Right lung (tissue), 2 donors: ENCODE measurements at regions not wholly inside any gene's neighbourhood (a gene's known extent, or its start where the extent isn't known, plus 50 kb on each side); places are given as distances from the start of the nearest gene placed in this dataset.

ENCODE experiments used
- DNase-seq, 2 donors: peaks; one replicate each; pipeline ENCODE4 v3.0.0-alpha.2; 2013

DNA sequence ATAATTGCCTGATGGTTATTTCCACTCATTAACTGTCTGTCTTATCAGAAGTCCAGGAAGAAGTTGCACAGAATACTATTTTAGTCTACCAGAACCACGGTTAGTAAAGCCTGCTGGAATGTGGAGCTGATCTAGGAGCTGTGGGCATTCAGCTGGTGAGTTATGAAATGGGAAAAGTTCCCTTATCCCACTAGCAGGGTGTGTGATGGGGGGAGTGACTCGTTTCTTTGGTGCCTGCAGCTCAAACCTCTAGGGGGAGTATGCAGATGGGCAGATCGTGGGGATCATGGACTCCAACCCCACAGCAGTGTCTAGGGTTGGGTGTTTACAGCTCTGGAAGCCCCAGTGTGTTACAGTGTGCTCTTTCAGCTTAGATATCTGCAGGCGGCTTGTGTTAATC is 305.7 kb upstream of the BOD1L1 start:
- no peak for DNase-seq

DNA sequence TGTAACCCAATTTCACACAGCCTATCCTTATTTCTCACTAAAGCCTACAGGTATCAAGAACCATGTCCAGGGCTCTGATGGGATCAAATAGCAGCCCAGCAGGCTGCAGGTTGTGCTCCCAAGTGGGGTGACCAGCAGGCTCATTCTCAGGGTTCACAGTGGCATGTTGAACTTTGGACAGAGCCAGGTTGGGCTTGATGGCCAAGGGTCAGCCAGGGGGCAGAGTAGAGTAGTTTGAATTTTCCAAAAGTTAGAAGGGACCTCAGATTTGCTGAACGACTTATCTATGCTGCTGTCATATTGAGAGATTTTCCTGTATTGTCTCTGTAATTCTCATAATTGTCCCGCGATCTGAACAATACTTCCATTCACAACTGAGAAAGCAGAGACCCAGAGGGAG is 310.8 kb upstream of the BOD1L1 start:
- DNase-seq: no peak

DNA sequence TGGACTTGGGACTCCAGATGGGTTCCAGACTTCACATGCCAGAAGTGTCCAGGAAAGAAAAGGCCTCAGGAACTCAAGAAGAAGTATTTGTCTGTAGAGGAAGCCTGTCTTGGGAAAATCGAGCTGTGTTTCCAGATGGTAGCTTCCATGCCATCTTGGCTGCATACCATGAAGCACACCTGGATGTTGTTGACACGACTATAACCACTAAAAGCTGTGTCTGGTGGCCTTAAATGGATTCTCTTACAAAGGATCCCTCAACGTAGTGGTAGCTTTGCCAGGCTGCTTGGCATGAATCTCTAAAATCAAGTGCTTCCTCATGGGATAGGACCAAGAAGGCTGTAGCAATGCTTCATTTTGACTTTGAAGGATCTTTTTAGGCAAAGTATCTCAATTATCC is 313.4 kb upstream of the BOD1L1 start:
- no peak for DNase-seq

DNA sequence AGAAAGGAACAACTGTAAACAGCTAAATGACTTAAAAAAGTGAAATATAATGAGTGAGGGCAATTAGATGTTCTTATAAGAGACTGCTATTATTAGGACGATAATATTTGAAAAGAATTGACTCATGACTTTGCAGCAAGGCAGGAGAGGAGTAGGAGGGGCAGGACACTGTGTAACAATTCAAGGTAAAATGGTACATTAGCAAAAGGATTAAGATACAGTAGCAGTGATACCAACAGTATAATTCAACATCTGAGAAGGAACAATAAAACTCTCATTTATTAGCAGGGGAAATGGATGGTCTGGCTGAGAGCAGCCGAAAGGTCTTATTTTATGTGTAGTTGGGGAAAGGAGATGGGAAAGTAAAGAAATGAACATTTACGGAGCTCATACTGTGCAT is 315.5 kb upstream of the BOD1L1 start:
- no peak for DNase-seq

DNA sequence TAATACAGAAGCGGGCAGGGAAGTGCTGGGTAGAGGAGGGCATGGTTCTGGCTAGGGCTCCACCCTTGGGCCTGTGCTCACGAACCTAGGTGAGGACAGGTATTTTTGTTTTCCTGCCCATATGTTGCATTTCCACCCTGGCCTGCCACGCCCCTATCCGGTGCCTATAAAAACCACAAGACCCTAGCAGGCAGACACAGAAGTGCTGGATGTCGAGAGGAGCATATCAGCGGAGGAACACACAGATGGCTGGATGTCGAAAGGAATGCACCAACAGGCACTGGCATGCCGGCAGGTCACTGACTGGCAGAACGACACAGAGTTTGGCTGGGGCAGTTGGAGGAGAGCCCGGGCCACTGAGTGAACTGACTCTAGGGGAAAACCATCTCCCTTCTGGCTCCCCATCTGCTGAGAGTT is 316.6 kb upstream of the BOD1L1 start:
- no peak for DNase-seq

DNA sequence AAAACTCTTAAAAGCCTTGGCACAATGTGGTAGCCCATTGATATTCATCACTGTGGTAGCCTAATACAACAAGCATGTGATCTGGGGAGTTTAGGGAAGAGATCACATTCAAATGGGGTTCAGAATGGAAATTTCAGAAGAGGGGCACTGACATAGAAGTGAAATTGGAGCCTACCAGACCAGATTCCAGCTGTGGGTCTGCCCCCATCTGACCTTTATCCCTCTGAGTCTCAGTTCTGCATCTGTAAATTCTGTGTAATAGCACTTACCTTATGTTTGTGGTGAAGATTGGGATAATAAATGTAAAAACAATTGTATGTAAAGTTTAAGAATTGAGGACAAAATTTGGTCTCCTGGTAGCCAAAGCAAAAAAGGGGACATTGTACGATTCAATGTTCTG is 320.4 kb upstream of the BOD1L1 start:
- no peak for DNase-seq

DNA sequence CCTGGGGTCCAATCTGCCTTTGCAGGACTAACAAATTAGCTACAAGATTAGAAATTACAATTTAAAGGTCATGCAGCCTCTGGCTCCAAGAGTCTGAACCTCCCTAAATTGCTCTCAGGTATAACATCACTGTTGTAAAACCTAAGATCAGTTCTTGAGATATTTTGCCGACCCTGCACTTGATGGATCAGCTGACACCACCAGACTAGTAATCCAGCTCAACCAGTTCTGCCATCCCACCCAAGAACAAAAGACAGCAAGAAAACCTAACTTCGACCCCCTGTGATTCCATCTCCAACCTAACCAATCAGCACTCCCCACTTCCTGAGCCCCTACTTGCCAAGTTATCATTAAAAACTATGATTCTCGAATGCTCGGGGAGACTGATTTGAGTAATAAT is 323.0 kb upstream of the BOD1L1 start:
- DNase-seq: no peak

DNA sequence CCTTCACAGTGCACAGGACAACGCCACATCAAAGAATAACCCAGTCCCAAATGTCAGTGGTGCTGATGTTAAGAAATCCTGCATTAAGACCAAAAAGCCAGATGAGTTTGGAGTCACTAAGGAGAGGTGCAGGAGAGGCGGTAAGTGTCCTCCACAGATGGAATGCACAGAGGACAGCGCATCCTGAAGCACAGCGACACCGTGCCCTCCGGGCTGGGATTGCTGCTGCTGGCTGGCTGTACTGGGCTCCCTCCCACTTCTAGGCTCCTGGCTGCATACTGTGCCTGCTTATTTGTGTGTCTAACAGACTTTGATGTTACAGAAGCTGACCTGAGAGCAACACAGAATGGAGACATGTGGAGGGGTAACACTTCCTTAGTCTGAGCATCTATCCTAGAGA is 325.6 kb upstream of the BOD1L1 start:
- no peak for DNase-seq

DNA sequence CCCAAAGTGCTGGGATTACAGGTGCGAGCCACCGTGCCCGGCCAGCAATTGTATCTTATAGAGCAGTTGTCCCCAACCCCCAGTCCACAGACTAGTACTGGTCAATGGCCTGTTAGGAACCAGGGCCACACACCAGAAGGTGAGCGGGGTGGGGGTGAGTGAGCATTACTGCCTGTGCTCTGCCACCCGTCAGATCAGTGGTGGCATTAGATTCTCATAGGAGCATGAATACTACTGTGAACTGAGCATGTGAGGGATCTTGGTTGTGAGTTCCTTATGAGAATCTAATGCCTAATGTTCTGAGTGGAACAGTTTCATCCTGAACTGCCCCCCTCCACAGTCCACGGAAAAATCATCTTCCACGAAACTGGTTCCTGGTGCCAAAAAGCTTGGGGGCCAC is 328.0 kb upstream of the BOD1L1 start:
- DNase-seq: no peak

DNA sequence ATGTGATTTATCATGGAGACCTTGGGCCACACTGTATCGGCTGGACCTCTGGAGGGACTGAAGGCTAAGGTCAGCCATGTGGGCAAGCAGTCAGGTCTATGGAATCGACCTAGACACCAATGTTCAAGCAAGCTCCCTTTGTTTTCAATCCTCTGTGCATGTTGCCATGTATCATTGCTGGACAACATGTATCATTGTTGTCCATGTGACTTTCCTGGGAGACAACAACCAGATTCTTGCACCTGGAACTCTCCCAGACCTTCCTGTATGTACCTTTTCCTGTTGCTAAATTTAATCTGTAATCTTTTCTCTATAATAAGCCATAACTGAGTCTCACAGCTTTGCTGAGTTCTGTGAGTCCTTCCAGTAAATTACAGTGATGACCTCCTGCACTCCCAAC is 329.4 kb upstream of the BOD1L1 start:
- DNase-seq: no peak

DNA sequence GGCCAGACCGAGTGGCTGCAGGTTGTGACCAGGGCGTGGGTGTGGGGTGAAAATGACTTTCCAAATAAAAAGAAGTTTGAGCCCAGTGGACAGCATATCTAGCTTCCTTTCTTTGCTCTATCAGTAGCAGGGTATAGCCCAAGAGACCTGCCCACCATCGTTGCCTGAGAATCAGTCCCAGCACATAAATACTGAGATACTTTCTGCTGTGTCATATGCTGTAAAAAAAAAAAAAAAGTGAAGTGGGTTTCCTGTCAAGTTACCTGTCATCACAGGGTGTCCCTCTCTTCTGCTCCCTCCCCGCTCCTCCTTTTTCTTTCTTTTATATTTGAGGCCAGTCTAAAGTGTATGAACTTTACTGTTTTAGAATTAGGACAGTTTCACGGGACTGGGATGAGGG is 330.3 kb upstream of the BOD1L1 start:
- no peak for DNase-seq

DNA sequence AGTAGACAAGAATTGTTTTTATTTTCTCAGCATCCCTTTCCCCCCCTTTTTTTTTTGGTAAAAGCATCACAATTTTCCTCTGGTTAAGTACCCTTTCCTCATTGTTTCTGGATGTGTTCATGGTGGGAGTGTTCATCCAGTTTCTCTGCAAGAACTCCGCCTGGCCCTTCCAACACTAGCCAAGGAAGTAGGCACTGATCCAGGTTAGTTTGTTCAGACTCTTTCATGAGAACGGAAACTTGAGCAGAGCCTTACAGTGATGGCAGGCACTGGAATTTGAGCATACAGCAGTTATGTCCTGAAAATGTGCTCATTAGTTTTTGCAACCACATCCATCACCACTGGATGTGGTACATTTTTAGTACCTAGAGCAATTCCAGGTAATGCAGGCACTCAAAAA is 336.1 kb upstream of the BOD1L1 start:
- DNase-seq: no peak

DNA sequence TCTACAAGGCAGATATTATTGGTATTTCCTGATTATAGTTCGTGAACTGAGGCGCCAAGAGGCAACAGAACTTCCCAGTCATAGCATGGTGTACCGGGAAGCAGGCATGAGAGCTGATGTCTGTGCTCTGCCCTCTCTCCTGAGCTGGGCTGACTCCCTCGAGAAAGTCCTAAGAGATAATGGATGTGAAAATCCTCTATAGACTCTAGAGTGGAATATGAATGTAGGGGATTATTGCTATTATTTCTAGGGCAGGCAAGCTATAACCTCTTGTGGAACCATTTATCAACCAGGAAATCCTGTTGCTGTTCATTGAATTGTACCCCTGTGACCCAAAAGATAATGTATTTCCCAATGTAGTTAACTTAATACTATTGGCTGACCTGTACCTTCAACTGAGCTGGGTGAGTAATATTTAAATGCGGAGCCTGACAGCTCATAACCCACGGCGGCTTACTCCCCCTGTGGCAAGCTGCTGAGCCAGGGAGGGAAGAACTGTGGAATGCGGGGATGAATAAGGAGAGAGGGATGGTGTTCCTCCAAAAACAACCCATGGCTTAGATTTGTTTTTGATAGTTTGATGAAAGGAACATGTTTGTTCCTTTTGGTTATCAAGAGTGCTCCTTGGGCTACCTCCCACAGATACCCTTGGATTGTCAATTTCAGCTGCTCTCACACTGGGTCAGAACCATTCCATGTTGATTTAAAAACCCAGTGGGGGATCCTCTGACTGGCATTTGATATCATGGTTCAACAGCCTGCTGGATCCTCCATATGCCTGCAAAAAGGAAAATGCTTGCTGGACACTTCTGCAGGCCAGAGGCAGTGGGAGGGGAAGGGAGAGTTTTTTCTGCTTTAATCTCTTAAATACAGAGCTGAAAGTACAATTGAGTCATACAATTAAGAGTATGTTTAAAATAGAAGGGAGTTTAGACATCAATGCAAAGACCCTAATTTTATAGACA is 339.0 kb upstream of the BOD1L1 start:
- no peak for DNase-seq

DNA sequence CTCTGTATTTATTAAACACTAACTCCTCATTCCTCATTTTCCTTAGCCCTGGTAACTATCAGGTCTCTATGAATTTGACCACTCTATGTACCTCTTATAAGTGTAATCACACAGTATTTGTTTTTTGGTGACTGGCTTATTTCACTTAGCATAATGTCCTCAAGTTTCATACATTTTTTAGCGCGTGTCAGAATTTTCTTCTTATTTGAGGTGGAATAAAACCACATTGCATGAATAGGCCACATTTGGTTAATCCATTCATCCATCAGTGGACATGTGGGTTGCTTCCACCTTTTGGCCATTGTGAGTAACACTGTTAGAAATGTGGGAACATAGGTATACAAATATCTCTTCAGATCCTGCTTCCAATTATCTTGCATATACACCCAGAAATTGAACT is 341.2 kb upstream of the BOD1L1 start:
- DNase-seq: no peak

DNA sequence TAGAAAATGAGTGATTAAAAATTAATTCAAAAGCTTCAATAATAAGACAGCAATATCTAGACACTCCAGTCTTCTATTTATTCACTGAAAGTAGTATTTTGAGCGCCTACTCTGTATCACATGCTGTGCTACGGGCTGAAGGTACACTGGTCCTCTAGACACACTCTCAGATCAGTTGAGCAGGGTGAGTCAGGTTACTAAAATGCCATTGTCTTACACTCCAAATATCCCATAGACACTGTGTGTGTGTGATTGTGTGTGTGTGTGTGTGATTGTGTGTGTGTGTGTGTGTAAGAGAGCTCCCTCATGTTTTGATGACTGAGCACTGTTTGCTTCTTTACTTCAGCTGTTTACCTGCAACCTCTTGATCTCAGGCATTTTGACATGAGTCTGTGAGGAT is 342.8 kb upstream of the BOD1L1 start:
- no peak for DNase-seq

DNA sequence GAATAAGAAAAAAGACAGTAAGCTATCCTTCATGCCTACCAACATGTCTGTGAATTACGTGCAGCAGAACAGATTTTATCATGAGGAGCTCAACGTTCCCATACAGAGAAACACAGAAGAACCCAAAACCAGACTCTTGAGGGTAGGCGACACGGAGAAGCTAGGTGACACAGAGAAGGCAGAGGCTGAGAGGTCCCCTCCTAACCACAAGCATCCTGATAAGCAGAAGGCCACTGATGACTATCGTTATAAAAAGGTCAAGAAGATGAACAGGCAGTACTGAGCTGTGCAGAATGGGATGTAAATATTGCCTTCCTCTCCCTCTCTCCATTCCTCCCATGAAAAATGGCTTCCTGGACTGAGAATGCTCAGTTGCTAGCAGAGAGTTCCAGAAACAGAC is 350.2 kb upstream of the BOD1L1 start:
- DNase-seq: no peak

DNA sequence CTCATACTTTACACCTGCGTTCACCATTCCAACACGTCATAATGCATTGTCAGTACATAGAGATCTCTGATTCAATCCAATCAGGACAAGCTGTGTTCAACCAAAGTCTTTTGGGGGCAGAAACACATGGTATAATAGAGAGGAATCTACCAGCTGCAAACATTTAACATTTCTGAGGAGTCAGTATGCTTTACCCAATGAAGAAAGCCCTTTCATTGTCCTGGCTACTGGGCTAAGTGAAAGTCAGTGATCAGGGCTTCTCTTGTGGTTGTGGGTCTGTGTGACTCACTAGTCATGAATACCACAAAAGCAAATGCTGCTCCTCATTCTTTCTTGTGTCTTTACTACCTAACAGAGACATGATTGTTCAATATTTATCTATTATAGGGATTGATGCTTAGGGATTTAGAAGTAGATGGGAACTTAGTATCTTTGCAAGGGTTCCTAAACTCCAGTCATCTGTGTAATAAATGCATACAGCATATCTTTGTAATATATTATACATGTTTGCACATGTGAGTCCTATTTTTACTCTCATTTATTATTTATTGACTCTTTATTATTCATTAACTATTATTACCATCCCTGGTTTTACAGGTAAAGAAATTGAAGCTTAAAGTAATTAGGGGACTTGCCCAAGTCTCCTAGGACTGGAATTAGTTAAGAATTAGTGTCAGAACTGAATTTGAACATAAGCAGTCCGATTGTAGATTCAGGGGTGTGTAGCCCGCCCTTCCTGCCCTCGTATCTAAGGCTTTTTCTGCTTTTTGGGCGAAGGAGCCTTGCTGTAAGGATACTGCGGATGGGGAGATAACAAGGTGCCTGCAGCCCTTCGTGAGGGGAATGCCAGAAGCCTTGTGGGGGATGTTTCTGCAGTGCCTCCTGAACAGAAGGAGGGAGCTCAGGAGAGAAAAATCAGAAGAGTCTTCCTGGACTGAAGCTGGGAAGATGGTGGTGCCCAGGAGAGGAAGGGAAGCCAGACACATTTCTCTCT is 353.1 kb upstream of the BOD1L1 start:
- DNase-seq: no peak

DNA sequence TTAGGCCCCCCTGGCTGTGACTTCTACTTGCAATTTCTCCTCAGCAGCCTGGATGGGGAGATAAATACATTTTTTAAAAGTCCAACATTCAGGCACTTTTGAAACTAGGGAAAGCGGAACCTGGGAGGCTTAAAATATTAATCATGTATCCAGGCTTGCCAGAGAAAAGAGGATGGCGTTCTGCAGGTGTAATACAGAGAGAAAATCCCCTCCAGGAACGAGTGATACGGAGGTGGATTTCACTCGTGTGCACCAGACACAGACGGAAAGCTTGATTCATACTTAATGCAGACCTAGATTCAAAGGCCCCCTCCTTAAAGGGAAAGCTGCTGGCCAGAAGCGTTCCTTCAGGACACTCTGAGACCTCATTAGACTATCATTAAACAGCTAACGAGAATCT is 354.0 kb upstream of the BOD1L1 start:
- no peak for DNase-seq

DNA sequence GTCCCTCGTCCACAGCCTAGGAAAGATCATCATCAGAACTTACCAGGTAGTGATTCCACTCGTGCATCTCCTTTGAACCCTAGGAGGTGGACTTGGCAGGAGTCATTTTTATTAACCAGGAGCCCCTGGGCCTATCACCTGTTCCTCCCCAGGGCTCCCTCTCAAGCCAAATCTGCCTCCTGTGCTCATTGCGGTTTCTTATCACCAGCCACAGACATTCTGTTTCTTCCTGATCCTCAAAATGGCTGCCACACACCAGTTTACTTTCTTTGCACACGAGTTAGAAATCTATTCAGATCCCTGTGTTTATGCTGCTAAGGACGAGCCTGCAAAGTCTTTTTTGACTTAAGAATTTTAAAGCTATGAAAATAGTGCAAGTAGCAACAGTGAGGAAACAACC is 354.5 kb upstream of the BOD1L1 start:
- no peak for DNase-seq

DNA sequence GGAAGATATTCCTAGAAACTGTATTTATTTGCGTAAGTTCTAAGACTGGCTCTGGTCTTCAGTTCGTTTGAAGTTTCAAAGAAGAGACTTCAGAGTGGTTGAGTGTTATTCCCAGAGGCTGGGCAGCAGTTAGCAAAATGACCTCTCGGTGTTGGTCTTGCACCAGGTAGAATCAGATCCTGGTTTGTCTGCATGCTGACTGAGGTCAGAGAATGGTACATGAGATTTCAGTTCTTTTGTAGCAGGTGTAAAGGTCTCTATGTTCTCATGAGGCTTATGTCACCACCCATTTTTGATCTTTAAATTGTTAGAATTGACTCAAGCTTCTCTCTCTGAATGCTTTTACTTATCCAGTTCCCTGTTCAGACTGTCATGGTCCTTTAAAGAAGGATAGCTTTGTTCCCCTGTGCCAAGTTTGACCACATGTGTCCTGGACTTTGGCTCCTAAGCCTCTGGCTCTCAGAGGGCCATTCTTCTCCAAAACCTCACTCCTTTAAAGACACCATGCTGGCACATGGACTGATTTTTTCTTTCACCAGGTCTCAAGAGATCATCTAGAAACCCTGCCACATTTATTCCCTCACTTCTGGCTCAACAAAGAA is 355.8 kb upstream of the BOD1L1 start:
- DNase-seq: no peak

DNA sequence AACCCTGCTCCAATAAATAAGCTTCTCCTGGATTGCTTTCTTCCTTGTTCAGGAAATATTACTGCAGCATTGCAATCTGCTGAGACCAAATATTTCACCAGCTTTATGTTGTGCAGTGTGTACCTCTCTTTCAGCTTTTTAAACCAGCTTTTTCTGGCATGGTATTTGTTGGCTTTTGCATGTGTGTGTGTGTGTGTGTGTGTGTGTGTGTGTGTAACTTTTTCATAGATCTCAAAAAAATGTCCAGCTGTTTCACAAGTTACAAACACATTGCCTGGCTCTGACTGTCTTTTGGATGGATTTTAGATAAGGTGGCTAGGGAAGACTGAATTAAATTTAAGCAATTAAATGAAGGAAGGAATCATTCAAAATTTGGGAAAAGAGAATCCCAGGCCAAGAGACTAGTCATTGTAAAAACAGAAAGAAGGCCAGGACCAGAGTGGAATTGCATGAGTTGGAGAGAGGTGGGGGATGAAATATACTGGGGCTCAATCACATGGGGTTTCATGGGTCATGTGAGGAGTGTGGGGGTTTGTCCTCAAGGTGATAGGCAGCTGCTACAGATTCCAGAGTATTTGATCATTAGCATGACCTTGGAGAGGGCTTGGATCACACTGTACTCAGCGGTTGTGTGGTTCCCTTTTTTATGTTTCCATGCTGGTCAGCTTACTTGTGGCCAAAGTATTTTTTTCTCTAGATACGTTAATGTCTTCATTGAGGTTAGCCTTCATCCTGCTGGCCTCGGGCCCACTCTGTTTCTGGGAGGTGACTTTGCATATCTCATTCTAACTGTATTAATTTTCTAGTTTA is 357.7 kb upstream of the BOD1L1 start:
- no peak for DNase-seq

DNA sequence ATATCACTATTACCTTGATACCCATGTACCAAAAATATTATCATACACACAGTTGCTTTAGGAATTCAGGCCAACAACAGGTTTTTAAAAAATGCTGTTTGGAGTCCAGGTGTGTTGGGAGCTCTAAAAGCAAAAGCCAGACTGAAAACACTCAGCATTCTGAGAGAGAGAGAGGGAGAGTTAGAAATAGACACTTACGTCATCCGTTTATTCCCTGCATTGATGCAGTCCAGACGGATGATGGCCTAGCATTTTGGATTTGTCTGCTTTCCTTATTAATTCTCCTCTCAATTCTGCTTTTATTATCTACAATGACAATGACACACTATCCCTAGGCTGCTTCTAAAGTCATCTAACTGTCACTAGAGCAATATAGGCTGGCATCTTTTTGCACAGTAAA is 358.3 kb upstream of the BOD1L1 start:
- DNase-seq: no peak
